ENCODE measurements at regions not wholly inside any gene's neighbourhood (a gene's known extent, or its start where the extent isn't known, plus 50 kb on each side); places are given as distances from the start of the nearest gene placed in this dataset.

DNA sequence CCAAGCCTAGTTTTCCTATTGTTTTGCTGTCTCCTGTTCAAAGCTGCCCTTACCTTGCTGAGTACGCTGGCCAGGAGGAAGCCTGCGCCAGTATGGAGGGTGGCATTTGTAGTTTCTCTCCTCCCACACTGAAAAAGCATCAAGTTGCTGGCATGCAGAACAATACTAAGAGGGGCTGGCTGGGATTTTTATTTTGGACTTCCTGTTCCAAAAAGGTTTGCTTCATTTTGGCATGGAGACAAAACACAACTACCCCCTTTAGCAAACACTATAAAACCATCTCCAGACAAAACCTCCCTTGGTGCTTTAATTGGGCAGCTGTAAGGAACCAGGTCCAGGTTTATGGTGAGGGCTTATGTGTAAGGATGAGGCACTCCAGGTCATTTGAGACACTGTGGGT lies 457.6 kb downstream of the PDCD6IP start:
- Mint-ChIP-seq H3K36me3 (no peaks in the 10 kb centered on the region), H3K4me1 (peaks cover 57% of the 10 kb centered on the region), H3K27ac (no peak overlapping the region), H3K9me3 (no peaks in the 10 kb centered on the region), H3K4me3 (no peak overlapping the region), H3K27me3 (ENCODE audit: low read depth) (peaks cover 67% of the 10 kb centered on the region)
- ChIA-PET CTCF (interaction anchor here (1.1 kb wide), 1 partner anchor 149 kb away, joined by 3 read pairs; no protein-coding TSS in a partner anchor), POLR2A (no interaction called here)
- TF ChIP-seq CREB1 (CRISPR knock-in tag; IDR thresholded peaks at IDR 0.05) = no peak
- TF ChIP-seq, protein P1, sequence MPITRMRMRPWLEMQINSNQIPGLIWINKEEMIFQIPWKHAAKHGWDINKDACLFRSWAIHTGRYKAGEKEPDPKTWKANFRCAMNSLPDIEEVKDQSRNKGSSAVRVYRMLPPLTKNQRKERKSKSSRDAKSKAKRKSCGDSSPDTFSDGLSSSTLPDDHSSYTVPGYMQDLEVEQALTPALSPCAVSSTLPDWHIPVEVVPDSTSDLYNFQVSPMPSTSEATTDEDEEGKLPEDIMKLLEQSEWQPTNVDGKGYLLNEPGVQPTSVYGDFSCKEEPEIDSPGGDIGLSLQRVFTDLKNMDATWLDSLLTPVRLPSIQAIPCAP (CRISPR knock-in tag; IDR thresholded peaks at IDR 0.05) = no peak
- TF ChIP-seq GRHL2 (CRISPR knock-in tag; IDR thresholded peaks at IDR 0.05; ENCODE audit: insufficient replicate concordance, severe bottlenecking) = no peak
- TF ChIP-seq, protein P2, sequence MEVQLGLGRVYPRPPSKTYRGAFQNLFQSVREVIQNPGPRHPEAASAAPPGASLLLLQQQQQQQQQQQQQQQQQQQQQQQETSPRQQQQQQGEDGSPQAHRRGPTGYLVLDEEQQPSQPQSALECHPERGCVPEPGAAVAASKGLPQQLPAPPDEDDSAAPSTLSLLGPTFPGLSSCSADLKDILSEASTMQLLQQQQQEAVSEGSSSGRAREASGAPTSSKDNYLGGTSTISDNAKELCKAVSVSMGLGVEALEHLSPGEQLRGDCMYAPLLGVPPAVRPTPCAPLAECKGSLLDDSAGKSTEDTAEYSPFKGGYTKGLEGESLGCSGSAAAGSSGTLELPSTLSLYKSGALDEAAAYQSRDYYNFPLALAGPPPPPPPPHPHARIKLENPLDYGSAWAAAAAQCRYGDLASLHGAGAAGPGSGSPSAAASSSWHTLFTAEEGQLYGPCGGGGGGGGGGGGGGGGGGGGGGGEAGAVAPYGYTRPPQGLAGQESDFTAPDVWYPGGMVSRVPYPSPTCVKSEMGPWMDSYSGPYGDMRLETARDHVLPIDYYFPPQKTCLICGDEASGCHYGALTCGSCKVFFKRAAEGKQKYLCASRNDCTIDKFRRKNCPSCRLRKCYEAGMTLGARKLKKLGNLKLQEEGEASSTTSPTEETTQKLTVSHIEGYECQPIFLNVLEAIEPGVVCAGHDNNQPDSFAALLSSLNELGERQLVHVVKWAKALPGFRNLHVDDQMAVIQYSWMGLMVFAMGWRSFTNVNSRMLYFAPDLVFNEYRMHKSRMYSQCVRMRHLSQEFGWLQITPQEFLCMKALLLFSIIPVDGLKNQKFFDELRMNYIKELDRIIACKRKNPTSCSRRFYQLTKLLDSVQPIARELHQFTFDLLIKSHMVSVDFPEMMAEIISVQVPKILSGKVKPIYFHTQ (CRISPR knock-in tag; IDR thresholded peaks at IDR 0.05) = no peak
- TF ChIP-seq, protein P3, sequence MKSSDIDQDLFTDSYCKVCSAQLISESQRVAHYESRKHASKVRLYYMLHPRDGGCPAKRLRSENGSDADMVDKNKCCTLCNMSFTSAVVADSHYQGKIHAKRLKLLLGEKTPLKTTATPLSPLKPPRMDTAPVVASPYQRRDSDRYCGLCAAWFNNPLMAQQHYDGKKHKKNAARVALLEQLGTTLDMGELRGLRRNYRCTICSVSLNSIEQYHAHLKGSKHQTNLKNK (CRISPR knock-in tag; IDR thresholded peaks at IDR 0.05) = no peak
- no peak for TF ChIP-seq KAT7 (CRISPR knock-in tag; IDR thresholded peaks at IDR 0.05; ENCODE audit: borderline replicate concordance)
- no peak for TF ChIP-seq OVOL2 (CRISPR knock-in tag; IDR thresholded peaks at IDR 0.05; ENCODE audit: borderline replicate concordance)
- TF ChIP-seq, protein P4, sequence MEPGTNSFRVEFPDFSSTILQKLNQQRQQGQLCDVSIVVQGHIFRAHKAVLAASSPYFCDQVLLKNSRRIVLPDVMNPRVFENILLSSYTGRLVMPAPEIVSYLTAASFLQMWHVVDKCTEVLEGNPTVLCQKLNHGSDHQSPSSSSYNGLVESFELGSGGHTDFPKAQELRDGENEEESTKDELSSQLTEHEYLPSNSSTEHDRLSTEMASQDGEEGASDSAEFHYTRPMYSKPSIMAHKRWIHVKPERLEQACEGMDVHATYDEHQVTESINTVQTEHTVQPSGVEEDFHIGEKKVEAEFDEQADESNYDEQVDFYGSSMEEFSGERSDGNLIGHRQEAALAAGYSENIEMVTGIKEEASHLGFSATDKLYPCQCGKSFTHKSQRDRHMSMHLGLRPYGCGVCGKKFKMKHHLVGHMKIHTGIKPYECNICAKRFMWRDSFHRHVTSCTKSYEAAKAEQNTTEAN (CRISPR knock-in tag; IDR thresholded peaks at IDR 0.05) = no peak
- no peak for TF ChIP-seq GTF2I (CRISPR knock-in tag; conservative IDR thresholded peaks at IDR 0.05)
- TF ChIP-seq, protein P5, sequence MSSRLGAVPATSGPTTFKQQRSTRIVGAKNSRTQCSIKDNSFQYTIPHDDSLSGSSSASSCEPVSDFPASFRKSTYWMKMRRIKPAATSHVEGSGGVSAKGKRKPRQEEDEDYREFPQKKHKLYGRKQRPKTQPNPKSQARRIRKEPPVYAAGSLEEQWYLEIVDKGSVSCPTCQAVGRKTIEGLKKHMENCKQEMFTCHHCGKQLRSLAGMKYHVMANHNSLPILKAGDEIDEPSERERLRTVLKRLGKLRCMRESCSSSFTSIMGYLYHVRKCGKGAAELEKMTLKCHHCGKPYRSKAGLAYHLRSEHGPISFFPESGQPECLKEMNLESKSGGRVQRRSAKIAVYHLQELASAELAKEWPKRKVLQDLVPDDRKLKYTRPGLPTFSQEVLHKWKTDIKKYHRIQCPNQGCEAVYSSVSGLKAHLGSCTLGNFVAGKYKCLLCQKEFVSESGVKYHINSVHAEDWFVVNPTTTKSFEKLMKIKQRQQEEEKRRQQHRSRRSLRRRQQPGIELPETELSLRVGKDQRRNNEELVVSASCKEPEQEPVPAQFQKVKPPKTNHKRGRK (CRISPR knock-in tag; IDR thresholded peaks at IDR 0.05; ENCODE audit: borderline replicate concordance) = no peak
- no peak for TF ChIP-seq SMAD3 (CRISPR knock-in tag; IDR thresholded peaks at IDR 0.05; ENCODE audit: borderline replicate concordance)
- no peak for TF ChIP-seq ATF1 (CRISPR knock-in tag; IDR thresholded peaks at IDR 0.05)
- no peak for TF ChIP-seq SMAD4 (CRISPR knock-in tag; IDR thresholded peaks at IDR 0.05)
- TF ChIP-seq, protein P6, sequence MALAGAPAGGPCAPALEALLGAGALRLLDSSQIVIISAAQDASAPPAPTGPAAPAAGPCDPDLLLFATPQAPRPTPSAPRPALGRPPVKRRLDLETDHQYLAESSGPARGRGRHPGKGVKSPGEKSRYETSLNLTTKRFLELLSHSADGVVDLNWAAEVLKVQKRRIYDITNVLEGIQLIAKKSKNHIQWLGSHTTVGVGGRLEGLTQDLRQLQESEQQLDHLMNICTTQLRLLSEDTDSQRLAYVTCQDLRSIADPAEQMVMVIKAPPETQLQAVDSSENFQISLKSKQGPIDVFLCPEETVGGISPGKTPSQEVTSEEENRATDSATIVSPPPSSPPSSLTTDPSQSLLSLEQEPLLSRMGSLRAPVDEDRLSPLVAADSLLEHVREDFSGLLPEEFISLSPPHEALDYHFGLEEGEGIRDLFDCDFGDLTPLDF (CRISPR knock-in tag; IDR thresholded peaks at IDR 0.05) = no peak
- TF ChIP-seq ZNF232 (CRISPR knock-in tag; IDR thresholded peaks at IDR 0.05) = no peak
- TF ChIP-seq MYBL2 (CRISPR knock-in tag; IDR thresholded peaks at IDR 0.05) = no peak
- TF ChIP-seq, protein P7, sequence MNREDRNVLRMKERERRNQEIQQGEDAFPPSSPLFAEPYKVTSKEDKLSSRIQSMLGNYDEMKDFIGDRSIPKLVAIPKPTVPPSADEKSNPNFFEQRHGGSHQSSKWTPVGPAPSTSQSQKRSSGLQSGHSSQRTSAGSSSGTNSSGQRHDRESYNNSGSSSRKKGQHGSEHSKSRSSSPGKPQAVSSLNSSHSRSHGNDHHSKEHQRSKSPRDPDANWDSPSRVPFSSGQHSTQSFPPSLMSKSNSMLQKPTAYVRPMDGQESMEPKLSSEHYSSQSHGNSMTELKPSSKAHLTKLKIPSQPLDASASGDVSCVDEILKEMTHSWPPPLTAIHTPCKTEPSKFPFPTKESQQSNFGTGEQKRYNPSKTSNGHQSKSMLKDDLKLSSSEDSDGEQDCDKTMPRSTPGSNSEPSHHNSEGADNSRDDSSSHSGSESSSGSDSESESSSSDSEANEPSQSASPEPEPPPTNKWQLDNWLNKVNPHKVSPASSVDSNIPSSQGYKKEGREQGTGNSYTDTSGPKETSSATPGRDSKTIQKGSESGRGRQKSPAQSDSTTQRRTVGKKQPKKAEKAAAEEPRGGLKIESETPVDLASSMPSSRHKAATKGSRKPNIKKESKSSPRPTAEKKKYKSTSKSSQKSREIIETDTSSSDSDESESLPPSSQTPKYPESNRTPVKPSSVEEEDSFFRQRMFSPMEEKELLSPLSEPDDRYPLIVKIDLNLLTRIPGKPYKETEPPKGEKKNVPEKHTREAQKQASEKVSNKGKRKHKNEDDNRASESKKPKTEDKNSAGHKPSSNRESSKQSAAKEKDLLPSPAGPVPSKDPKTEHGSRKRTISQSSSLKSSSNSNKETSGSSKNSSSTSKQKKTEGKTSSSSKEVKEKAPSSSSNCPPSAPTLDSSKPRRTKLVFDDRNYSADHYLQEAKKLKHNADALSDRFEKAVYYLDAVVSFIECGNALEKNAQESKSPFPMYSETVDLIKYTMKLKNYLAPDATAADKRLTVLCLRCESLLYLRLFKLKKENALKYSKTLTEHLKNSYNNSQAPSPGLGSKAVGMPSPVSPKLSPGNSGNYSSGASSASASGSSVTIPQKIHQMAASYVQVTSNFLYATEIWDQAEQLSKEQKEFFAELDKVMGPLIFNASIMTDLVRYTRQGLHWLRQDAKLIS (CRISPR knock-in tag; IDR thresholded peaks at IDR 0.05; ENCODE audit: borderline replicate concordance) = no peak
- no peak for TF ChIP-seq RELA (CRISPR knock-in tag; IDR thresholded peaks at IDR 0.05; ENCODE audit: borderline replicate concordance)
- no peak for DNase-seq (ENCODE audit: low spot score)
- no peak for ATAC-seq

Measured in WTC11 (cell line).